Suppressor macrophage treated with lipopolysaccharide for 1 hour (primary cell): ENCODE measurements at regions not wholly inside any gene's neighbourhood (a gene's known extent, or its start where the extent isn't known, plus 50 kb on each side); places are given as distances from the start of the nearest gene placed in this dataset.

Source experiments
- DNase-seq, 3 donors: peaks; one replicate each; pipeline ENCODE4 v3.0.0-alpha.2; 2020 to 2022

- no peak for DNase-seq
Measured at GRCh38 chr3:178295292-178295912, 240.8 kb upstream of the KCNMB2 start.

- DNase-seq: no peak
Measured at GRCh38 chr3:178297199-178297598, 239.0 kb upstream of the KCNMB2 start.

GRCh38 chr3:178297740-178298139 lies 238.5 kb upstream of the KCNMB2 start:
- DNase-seq: no peak

GRCh38 chr3:178300441-178300959 lies 235.7 kb upstream of the KCNMB2 start:
- no peak for DNase-seq

- no peak for DNase-seq
Measured at GRCh38 chr3:178302966-178303930, 233.0 kb upstream of the KCNMB2 start.

GRCh38 chr3:178304758-178305467 lies 231.3 kb upstream of the KCNMB2 start:
- DNase-seq: no peak

- DNase-seq: no peak
Measured at GRCh38 chr3:178306432-178307115, 229.7 kb upstream of the KCNMB2 start.

GRCh38 chr3:178308771-178309170 lies 227.5 kb upstream of the KCNMB2 start:
- DNase-seq: peak in 1 of 3 donors; percentile 10

- no peak for DNase-seq
Measured at GRCh38 chr3:178310949-178311348, 225.3 kb upstream of the KCNMB2 start.

- DNase-seq: no peak
Measured at GRCh38 chr3:178313716-178314115, 222.5 kb upstream of the KCNMB2 start.

GRCh38 chr3:178318340-178318739 lies 217.9 kb upstream of the KCNMB2 start:
- DNase-seq: no peak

GRCh38 chr3:178318941-178319816 lies 217.1 kb upstream of the KCNMB2 start:
- DNase-seq: no peak

- no peak for DNase-seq
Measured at GRCh38 chr3:178320456-178321351, 215.5 kb upstream of the KCNMB2 start.

- DNase-seq: no peak
Measured at GRCh38 chr3:178324356-178324755, 211.9 kb upstream of the KCNMB2 start.

GRCh38 chr3:178325330-178325729 lies 210.9 kb upstream of the KCNMB2 start:
- peak; percentile 7 to 41 (median 36) for DNase-seq

GRCh38 chr3:178329936-178330335 lies 206.3 kb upstream of the KCNMB2 start:
- no peak for DNase-seq

GRCh38 chr3:178334239-178334638 lies 202.0 kb upstream of the KCNMB2 start:
- DNase-seq: no peak

GRCh38 chr3:178336336-178336735 lies 199.9 kb upstream of the KCNMB2 start:
- DNase-seq: no peak

- no peak for DNase-seq
Measured at GRCh38 chr3:178340506-178340905, 195.7 kb upstream of the KCNMB2 start.

GRCh38 chr3:178341636-178342035 lies 194.6 kb upstream of the KCNMB2 start:
- DNase-seq: no peak

- DNase-seq: no peak
Measured at GRCh38 chr3:178342111-178342510, 194.1 kb upstream of the KCNMB2 start.
